Body of pancreas (tissue), 4 donors: ENCODE measurements at regions not wholly inside any gene's neighbourhood (a gene's known extent, or its start where the extent isn't known, plus 50 kb on each side); places are given as distances from the start of the nearest gene placed in this dataset.

ENCODE experiments used
- CTCF ChIP-seq, 7 experiments: fragments of 450-650 bp in 4 of 7; fragments of 200-600 bp in 3 of 7; sonication (generic) in 3 of 7; IDR thresholded peaks; one replicate each; pipeline ENCODE4 v1.5.1; 2016 to 2019; ENCODE audit warnings: antibody characterized with exemption in 7 of 7
- POLR2A ChIP-seq, 3 donors: fragments of 450-650 bp; IDR thresholded peaks; one replicate each; pipeline ENCODE4 v1.6.1; 2016; ENCODE audit warnings: antibody characterized with exemption in 3 of 3, mild to moderate bottlenecking in 2 of 3

- no peak for TF ChIP-seq CTCF (IDR thresholded peaks at IDR 0.05)
- no peak for TF ChIP-seq POLR2A (IDR thresholded peaks at IDR 0.05)
Measured at GRCh38 chr13:37492741-37493514, 105.6 kb downstream of the POSTN start.
